Ovary (tissue), 3 donors: ENCODE measurements at regions not wholly inside any gene's neighbourhood (a gene's known extent, or its start where the extent isn't known, plus 50 kb on each side); places are given as distances from the start of the nearest gene placed in this dataset.

Experiments
- EP300 ChIP-seq: sonication (generic); formaldehyde crosslinking; IDR thresholded peaks from one replicate; pipeline ENCODE4 v1.6.1; 2017; ENCODE audit warnings: antibody characterized with exemption
- POLR2A ChIP-seq: fragments of 450-650 bp; IDR thresholded peaks from one replicate; pipeline ENCODE4 v1.6.1; 2017; ENCODE audit warnings: antibody characterized with exemption, mild to moderate bottlenecking, moderate library complexity
- TF ChIP-seq, protein P1 (sequence below), 3 donors: fragments of 450-650 bp in 2 of 3; fragments of 200-600 bp in 1 of 3; IDR thresholded peaks; one replicate each; pipeline versions ENCODE4 v1.5.1 to v1.8.0; 2016 to 2022; ENCODE audit warnings: antibody characterized with exemption in 3 of 3, mild to moderate bottlenecking in 1 of 3
- donor health status: DM: no; HTN: no; CAD: no.

DNA sequence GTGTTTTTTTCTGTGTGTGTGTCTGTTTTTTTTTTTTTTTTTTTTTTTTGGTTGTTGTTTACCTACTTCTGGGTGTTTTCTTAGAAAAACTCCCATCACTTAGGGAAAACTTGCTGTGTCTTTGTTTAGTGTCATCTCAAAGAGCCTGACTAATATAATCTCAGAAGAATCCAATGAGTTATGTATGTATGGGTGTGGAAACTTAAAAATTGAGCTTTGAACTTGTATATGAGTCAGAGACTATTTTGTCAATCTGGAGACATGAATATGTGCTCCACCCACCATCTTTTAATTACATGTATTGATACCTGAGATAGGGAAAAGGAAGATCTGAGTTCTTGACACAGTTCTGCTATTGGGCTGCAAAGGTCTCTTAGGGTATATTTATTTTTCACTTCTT, 140.7 kb upstream of the SPRY2 start:
- TF ChIP-seq, protein P1, sequence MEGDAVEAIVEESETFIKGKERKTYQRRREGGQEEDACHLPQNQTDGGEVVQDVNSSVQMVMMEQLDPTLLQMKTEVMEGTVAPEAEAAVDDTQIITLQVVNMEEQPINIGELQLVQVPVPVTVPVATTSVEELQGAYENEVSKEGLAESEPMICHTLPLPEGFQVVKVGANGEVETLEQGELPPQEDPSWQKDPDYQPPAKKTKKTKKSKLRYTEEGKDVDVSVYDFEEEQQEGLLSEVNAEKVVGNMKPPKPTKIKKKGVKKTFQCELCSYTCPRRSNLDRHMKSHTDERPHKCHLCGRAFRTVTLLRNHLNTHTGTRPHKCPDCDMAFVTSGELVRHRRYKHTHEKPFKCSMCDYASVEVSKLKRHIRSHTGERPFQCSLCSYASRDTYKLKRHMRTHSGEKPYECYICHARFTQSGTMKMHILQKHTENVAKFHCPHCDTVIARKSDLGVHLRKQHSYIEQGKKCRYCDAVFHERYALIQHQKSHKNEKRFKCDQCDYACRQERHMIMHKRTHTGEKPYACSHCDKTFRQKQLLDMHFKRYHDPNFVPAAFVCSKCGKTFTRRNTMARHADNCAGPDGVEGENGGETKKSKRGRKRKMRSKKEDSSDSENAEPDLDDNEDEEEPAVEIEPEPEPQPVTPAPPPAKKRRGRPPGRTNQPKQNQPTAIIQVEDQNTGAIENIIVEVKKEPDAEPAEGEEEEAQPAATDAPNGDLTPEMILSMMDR (IDR thresholded peaks at IDR 0.05): no peak
- TF ChIP-seq POLR2A: no peak
- no peak for TF ChIP-seq EP300
